H9 (cell line): ENCODE measurements at regions not wholly inside any gene's neighbourhood (a gene's known extent, or its start where the extent isn't known, plus 50 kb on each side); places are given as distances from the start of the nearest gene placed in this dataset.
"Not testable (repeated sequence)": the region's sequence is repeated elsewhere in the genome, so short reads cannot be mapped to it uniquely, and the experiment has no call there.

Experiments
- DNase-seq: peaks from one replicate; pipeline ENCODE4 v3.0.0-alpha.2; 2017
- H2AFZ ChIP-seq: one replicate; pipeline ENCODE4 v1.6.1; 2013; ENCODE audit warnings: mild to moderate bottlenecking, low read length, control low read depth, moderate library complexity
- H2AK5ac ChIP-seq: 2 replicates; pipeline ENCODE4 v1.6.1; 2013; ENCODE audit warnings: low read length, control low read depth, mixed read lengths; ENCODE audit not compliant: insufficient read length
- H2BK120ac ChIP-seq: one replicate; pipeline ENCODE4 v1.6.1; 2013; ENCODE audit warnings: low read depth, mild to moderate bottlenecking, low read length, control low read depth, inconsistent platforms; ENCODE audit not compliant: poor library complexity, severe bottlenecking
- H2BK12ac ChIP-seq: 2 replicates; pipeline ENCODE4 v1.6.1; 2013; ENCODE audit warnings: low read length, control low read depth, mixed read lengths, low read depth; ENCODE audit not compliant: insufficient read length
- H2BK15ac ChIP-seq: 2 replicates; pipeline ENCODE4 v1.6.1; 2013; ENCODE audit warnings: low read depth, low read length, control low read depth
- H2BK20ac ChIP-seq: one replicate; pipeline ENCODE4 v1.6.1; 2013; ENCODE audit warnings: low read depth, mild to moderate bottlenecking, low read length, control low read depth, inconsistent platforms; ENCODE audit not compliant: poor library complexity, severe bottlenecking
- H2BK5ac ChIP-seq: 2 replicates; pipeline ENCODE4 v1.6.1; 2013; ENCODE audit warnings: low read length, control low read depth, mixed read lengths; ENCODE audit not compliant: insufficient read length
- H3K14ac ChIP-seq: 2 replicates; pipeline ENCODE4 v1.6.1; 2013; ENCODE audit warnings: low read length, control low read depth; ENCODE audit not compliant: insufficient read depth
- H3K18ac ChIP-seq: 2 replicates; pipeline ENCODE4 v1.6.1; 2013; ENCODE audit warnings: low read depth, mild to moderate bottlenecking, mixed read lengths, low read length, control low read depth; ENCODE audit not compliant: insufficient read length
- H3K23ac ChIP-seq: 2 replicates; pipeline ENCODE4 v1.6.1; 2013; ENCODE audit warnings: low read length, control low read depth, mixed read lengths, low read depth; ENCODE audit not compliant: insufficient read length
- H3K23me2 ChIP-seq: 2 replicates; pipeline ENCODE4 v1.6.1; 2013; ENCODE audit warnings: low read depth, mild to moderate bottlenecking, mixed read lengths, low read length, control low read depth; ENCODE audit not compliant: insufficient read length, poor library complexity, severe bottlenecking
- H3K27ac ChIP-seq: 2 replicates; pipeline ENCODE4 v1.5.1; 2013; ENCODE audit warnings: low read length, control low read depth, mixed read lengths, low read depth; ENCODE audit not compliant: insufficient read length
- H3K27me3 ChIP-seq: 2 replicates; pipeline ENCODE4 v1.6.1; 2013; ENCODE audit warnings: low read length, control low read depth, inconsistent platforms; ENCODE audit not compliant: insufficient read depth
- H3K4ac ChIP-seq: 2 replicates; pipeline ENCODE4 v1.6.1; 2013; ENCODE audit warnings: low read depth, mild to moderate bottlenecking, control low read depth, inconsistent platforms, low read length, moderate library complexity
- H3K4me1 ChIP-seq: 2 replicates; pipeline ENCODE4 v1.6.1; 2013; ENCODE audit warnings: low read length, control low read depth, inconsistent platforms; ENCODE audit not compliant: insufficient read depth
- H3K4me2 ChIP-seq: 2 replicates; pipeline ENCODE4 v1.6.1; 2013; ENCODE audit warnings: low read length, control low read depth, mixed read lengths; ENCODE audit not compliant: insufficient read length, insufficient read depth
- H3K56ac ChIP-seq: 2 replicates; pipeline ENCODE4 v1.6.1; 2013; ENCODE audit warnings: low read depth, mild to moderate bottlenecking, mixed read lengths, low read length, control low read depth; ENCODE audit not compliant: insufficient read length
- H3K79me1 ChIP-seq: 2 replicates; pipeline ENCODE4 v1.6.1; 2013; ENCODE audit warnings: low read depth, mild to moderate bottlenecking, moderate library complexity, low read length, control low read depth, inconsistent platforms; ENCODE audit not compliant: insufficient read depth, poor library complexity, severe bottlenecking
- H3K79me2 ChIP-seq: 2 replicates; pipeline ENCODE4 v1.6.1; 2013; ENCODE audit warnings: low read length, control low read depth, inconsistent platforms; ENCODE audit not compliant: insufficient read depth
- H3K9ac ChIP-seq: 2 replicates; pipeline ENCODE4 v1.6.1; 2013; ENCODE audit warnings: low read length, control low read depth, mixed read lengths; ENCODE audit not compliant: insufficient read length; ENCODE audit errors: extremely low read depth
- H3K9me3 ChIP-seq: one replicate; pipeline ENCODE4 v1.6.1; 2013; ENCODE audit warnings: low read depth, low read length, inconsistent platforms; ENCODE audit not compliant: control insufficient read depth
- H3T11ph ChIP-seq: one replicate; pipeline ENCODE4 v1.6.1; 2013; ENCODE audit warnings: mild to moderate bottlenecking, low read length, control low read depth, inconsistent platforms
- H4K20me1 ChIP-seq: one replicate; pipeline ENCODE4 v1.6.1; 2013; ENCODE audit not compliant: control insufficient read depth, insufficient read length, insufficient read depth
- H4K5ac ChIP-seq: 2 replicates; pipeline ENCODE4 v1.6.1; 2013; ENCODE audit warnings: low read depth, mild to moderate bottlenecking, mixed read lengths, low read length, control low read depth; ENCODE audit not compliant: insufficient read length
- H4K8ac ChIP-seq: replicated peaks from 2 replicates; pipeline ENCODE4 v1.6.1; 2013; ENCODE audit warnings: low read length, control low read depth, mixed read lengths, low read depth; ENCODE audit not compliant: insufficient read length
- H4K91ac ChIP-seq: 2 replicates; pipeline ENCODE4 v1.6.1; 2013; ENCODE audit warnings: low read depth, mild to moderate bottlenecking, moderate library complexity, mixed read lengths, low read length, control low read depth; ENCODE audit not compliant: insufficient read length
- H3K27ac Mint-ChIP-seq, 3 experiments: 2 replicates in 2 of 3; 3 replicates in 1 of 3; pipeline ENCODE4 v1.8.0; 2020 to 2021; ENCODE audit warnings: mixed read lengths in 3 of 3, mild to moderate bottlenecking in 1 of 3, moderate library complexity in 1 of 3
- H3K27me3 Mint-ChIP-seq: 2 replicates; pipeline ENCODE4 v1.8.0; 2021; ENCODE audit warnings: low read depth, mild to moderate bottlenecking, moderate library complexity, mixed read lengths
- H3K36me3 Mint-ChIP-seq, 3 experiments: 2 replicates in 2 of 3; 3 replicates in 1 of 3; pipeline ENCODE4 v1.8.0; 2020 to 2021; ENCODE audit warnings: low read depth in 3 of 3, mixed read lengths in 3 of 3; ENCODE audit not compliant: insufficient read depth in 1 of 3
- H3K4me1 Mint-ChIP-seq, 2 experiments: 2 replicates each; pipeline ENCODE4 v1.8.0; 2020; ENCODE audit warnings: mixed read lengths in 2 of 2
- H3K4me3 Mint-ChIP-seq, 2 experiments: 2 replicates in 1 of 2; 3 replicates in 1 of 2; pipeline ENCODE4 v1.8.0; 2020 to 2021; ENCODE audit warnings: mild to moderate bottlenecking in 2 of 2, mixed read lengths in 2 of 2, moderate library complexity in 1 of 2
- H3K9me3 Mint-ChIP-seq, 2 experiments: 2 replicates in 1 of 2; 3 replicates in 1 of 2; pipeline ENCODE4 v1.8.0; 2020; ENCODE audit warnings: mild to moderate bottlenecking in 2 of 2, mixed read lengths in 2 of 2, moderate library complexity in 1 of 2
- WGBS: extraction: QIAGEN DNeasy Blood & Tissue Kit; methylation state at CpG from one replicate; pipeline ENCODE4 v1.1.7; 2013; ENCODE audit warnings: missing lambda C conversion rate, low lambda C conversion rate, mixed read lengths; ENCODE audit not compliant: insufficient read length; ENCODE audit errors: extremely low coverage; 5-methylcytosine and 5-hydroxymethylcytosine counted together
- TF ChIP-seq, protein P1 (sequence below): fragments of 200-600 bp; sonication (generic); conservative IDR thresholded peaks from 3 replicates; pipeline ENCODE4 v1.8.0; 2021; ENCODE audit warnings: antibody characterized with exemption, mild to moderate bottlenecking

DNA sequence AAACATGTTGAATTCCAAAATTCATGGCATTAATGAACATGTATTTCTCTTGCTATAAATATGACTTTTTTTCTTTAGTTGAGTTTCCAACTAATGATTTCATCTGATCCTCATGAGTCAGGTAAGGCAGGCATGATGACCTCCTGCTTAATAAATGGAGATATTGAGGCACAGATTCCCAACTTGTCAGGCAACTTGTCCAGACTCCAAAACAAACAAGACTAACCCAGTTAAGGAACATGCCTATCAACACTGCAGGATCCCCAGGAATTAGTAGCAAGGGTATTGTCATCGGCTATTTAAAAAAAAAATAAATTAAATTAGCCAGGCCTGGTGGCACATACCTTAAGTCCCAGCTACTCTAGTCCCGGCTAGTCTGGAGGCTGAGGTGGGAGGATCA is 121.3 kb upstream of the SALL4 start:
- WGBS: no CpG with 5 or more reads among the region's 2 CpGs
- no peak overlapping the region for H2BK20ac ChIP-seq

DNA sequence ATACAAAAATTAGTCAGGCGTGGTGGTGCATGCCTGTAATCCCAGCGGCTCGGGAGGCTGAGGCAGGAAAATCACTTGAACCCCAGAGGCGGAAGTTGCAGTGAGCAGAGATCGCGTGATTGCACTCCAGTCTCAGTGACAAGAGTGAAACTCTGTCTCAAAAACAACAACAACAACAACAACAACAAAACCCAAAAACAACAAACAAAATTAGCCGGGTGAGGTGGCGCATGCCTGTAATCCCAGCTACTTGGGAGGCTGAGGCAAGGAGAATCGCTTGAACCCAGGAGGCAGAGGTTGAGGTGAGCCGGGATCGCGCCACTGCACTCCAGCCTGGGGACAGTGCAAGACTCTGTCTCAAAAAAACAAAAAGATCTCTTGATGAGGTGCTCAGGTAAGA is 120.5 kb upstream of the SALL4 start:
- not testable (repeated sequence) for H3K9me3 ChIP-seq, H4K20me1 ChIP-seq, DNase-seq, H3K4me3 Mint-ChIP-seq, H3K27ac ChIP-seq, H4K5ac ChIP-seq, H3K4me2 ChIP-seq, H3K4me1 ChIP-seq, H3K23ac ChIP-seq, H2BK120ac ChIP-seq, H2BK12ac ChIP-seq, H3K79me2 ChIP-seq, H4K8ac ChIP-seq, H3K14ac ChIP-seq, H3K27ac Mint-ChIP-seq, H3K27me3 Mint-ChIP-seq, H3K79me1 ChIP-seq, H3K56ac ChIP-seq, H3K18ac ChIP-seq, H3T11ph ChIP-seq, H2BK5ac ChIP-seq, H3K36me3 Mint-ChIP-seq, H3K9ac ChIP-seq, H2AK5ac ChIP-seq, H2AFZ ChIP-seq, H2BK15ac ChIP-seq, H3K9me3 Mint-ChIP-seq, H3K27me3 ChIP-seq, H3K4ac ChIP-seq, H3K23me2 ChIP-seq, H2BK20ac ChIP-seq, H4K91ac ChIP-seq
- peaks cover 14 to 20% of the 10 kb centered on the region in 2 experiments; a peak in 3 of 4 replicates for H3K4me1 Mint-ChIP-seq
- no CpG with 5 or more reads among the region's 12 CpGs for WGBS

More for the DNA sequence above, 121.3 kb upstream of the SALL4 start:
- H4K91ac ChIP-seq: no peak overlapping the region
- no peaks in the 10 kb centered on the region for H3K9me3 ChIP-seq
- H4K8ac ChIP-seq: no peak overlapping the region
- no peak overlapping the region for H3K23ac ChIP-seq
- no peak overlapping the region for H3K4ac ChIP-seq
- no peak overlapping the region for H3K27ac ChIP-seq
- no peak overlapping the region for H2BK12ac ChIP-seq
- no peak overlapping the region for H3K18ac ChIP-seq
- no peaks in the 10 kb centered on the region for H4K20me1 ChIP-seq
- no peak overlapping the region for H3K27ac Mint-ChIP-seq
- DNase-seq: no peak
- no peak overlapping the region for H3K4me2 ChIP-seq
- no peaks in the 10 kb centered on the region for H3K27me3 ChIP-seq
- H2BK120ac ChIP-seq: no peak overlapping the region
- H2AK5ac ChIP-seq: no peak overlapping the region
- no peak overlapping the region for H2BK15ac ChIP-seq
- no peaks in the 10 kb centered on the region for H3K27me3 Mint-ChIP-seq
- H4K5ac ChIP-seq: no peak overlapping the region
- no peaks in the 10 kb centered on the region for H3K23me2 ChIP-seq
- H3K9me3 Mint-ChIP-seq: no peaks in the 10 kb centered on the region
- H3K14ac ChIP-seq: no peak overlapping the region
- TF ChIP-seq, protein P1, sequence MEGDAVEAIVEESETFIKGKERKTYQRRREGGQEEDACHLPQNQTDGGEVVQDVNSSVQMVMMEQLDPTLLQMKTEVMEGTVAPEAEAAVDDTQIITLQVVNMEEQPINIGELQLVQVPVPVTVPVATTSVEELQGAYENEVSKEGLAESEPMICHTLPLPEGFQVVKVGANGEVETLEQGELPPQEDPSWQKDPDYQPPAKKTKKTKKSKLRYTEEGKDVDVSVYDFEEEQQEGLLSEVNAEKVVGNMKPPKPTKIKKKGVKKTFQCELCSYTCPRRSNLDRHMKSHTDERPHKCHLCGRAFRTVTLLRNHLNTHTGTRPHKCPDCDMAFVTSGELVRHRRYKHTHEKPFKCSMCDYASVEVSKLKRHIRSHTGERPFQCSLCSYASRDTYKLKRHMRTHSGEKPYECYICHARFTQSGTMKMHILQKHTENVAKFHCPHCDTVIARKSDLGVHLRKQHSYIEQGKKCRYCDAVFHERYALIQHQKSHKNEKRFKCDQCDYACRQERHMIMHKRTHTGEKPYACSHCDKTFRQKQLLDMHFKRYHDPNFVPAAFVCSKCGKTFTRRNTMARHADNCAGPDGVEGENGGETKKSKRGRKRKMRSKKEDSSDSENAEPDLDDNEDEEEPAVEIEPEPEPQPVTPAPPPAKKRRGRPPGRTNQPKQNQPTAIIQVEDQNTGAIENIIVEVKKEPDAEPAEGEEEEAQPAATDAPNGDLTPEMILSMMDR: no peak
- no peak overlapping the region for H3T11ph ChIP-seq
- no peak overlapping the region for H3K4me3 Mint-ChIP-seq
- no peak overlapping the region for H2BK5ac ChIP-seq
- peaks cover 8 to 12% of the 10 kb centered on the region in 2 experiments; a peak in 3 of 4 replicates for H3K4me1 Mint-ChIP-seq
- H3K79me2 ChIP-seq: no peaks in the 10 kb centered on the region
- H3K4me1 ChIP-seq: no peaks in the 10 kb centered on the region; the same call in 1 of the 2 replicates
- H3K36me3 Mint-ChIP-seq: no peaks in the 10 kb centered on the region
- no peak overlapping the region for H3K56ac ChIP-seq
- H3K79me1 ChIP-seq: no peaks in the 10 kb centered on the region
- no peak overlapping the region for H3K9ac ChIP-seq
- no peak overlapping the region for H2AFZ ChIP-seq
